ENCODE measurements at regions not wholly inside any gene's neighbourhood (a gene's known extent, or its start where the extent isn't known, plus 50 kb on each side); places are given as distances from the start of the nearest gene placed in this dataset.
"Not testable (repeated sequence)": the region's sequence is repeated elsewhere in the genome, so short reads cannot be mapped to it uniquely, and the experiment has no call there.

GRCh38 chr11:104774578-104774977, 123.7 kb downstream of the CASP12 start:
- DNase-seq, result no peak

- no peak for DNase-seq
These were observed 125.4 kb downstream of the CASP12 start for GRCh38 chr11:104772806-104773241.

- DNase-seq, result no peak
These were observed 126.5 kb downstream of the CASP12 start for GRCh38 chr11:104771763-104772162.

GRCh38 chr11:104771046-104771445, 127.2 kb downstream of the CASP12 start:
- DNase-seq, result not testable (repeated sequence)

GRCh38 chr11:104765401-104766095, 132.7 kb downstream of the CASP12 start:
- no peak for DNase-seq

- DNase-seq, result no peak
These were observed 133.6 kb downstream of the CASP12 start for GRCh38 chr11:104764710-104765045.

GRCh38 chr11:104763930-104764709, 134.1 kb downstream of the CASP12 start:
- DNase-seq, result no peak

GRCh38 chr11:104761511-104761910, 136.7 kb downstream of the CASP12 start:
- no peak for DNase-seq

GRCh38 chr11:104759464-104759863, 138.8 kb downstream of the CASP12 start:
- no peak for DNase-seq

GRCh38 chr11:104738918-104739317, 159.3 kb downstream of the CASP12 start:
- no peak for DNase-seq

- DNase-seq, result no peak
These were observed 160.1 kb downstream of the CASP12 start for GRCh38 chr11:104738208-104738607.

- no peak for DNase-seq
These were observed 161.8 kb downstream of the CASP12 start for GRCh38 chr11:104736502-104736901.

GRCh38 chr11:104734998-104735397, 163.3 kb downstream of the CASP12 start:
- no peak for DNase-seq

GRCh38 chr11:104731890-104732289, 166.4 kb downstream of the CASP12 start:
- no peak for DNase-seq

GRCh38 chr11:104728927-104729326, 169.3 kb downstream of the CASP12 start:
- DNase-seq, result no peak

- DNase-seq, result no peak
These were observed 170.5 kb downstream of the CASP12 start for GRCh38 chr11:104727768-104728167.

GRCh38 chr11:104727095-104727494, 171.2 kb downstream of the CASP12 start:
- DNase-seq, result no peak

- no peak for DNase-seq
These were observed 172.4 kb downstream of the CASP12 start for GRCh38 chr11:104725796-104726408.

- no peak for DNase-seq
These were observed 184.9 kb downstream of the CASP12 start for GRCh38 chr11:104713401-104713800.

- peak; percentile 35 for DNase-seq
These were observed 192.6 kb downstream of the CASP12 start for GRCh38 chr11:104705490-104706190.

GRCh38 chr11:104704888-104705287, 193.4 kb downstream of the CASP12 start:
- no peak for DNase-seq

- no peak for DNase-seq
These were observed 194.0 kb downstream of the CASP12 start for GRCh38 chr11:104704146-104704830.

GRCh38 chr11:104700609-104701008, 197.7 kb downstream of the CASP12 start:
- no peak for DNase-seq
